H1 (cell line): ENCODE measurements at regions not wholly inside any gene's neighbourhood (a gene's known extent, or its start where the extent isn't known, plus 50 kb on each side); places are given as distances from the start of the nearest gene placed in this dataset.

Source experiments
- CTCF ChIA-PET: fragments of 300-600 bp; sonication (Branson Sonifier 250); formaldehyde crosslinking; loops from one replicate; lab custom pipeline; 2021; ENCODE audit not compliant: partially characterized antibody; lab: Charles Lee
- POLR2A ChIA-PET: fragments of 300-600 bp; sonication (Branson Sonifier 250); formaldehyde crosslinking; loops from one replicate; lab custom pipeline; 2021; ENCODE audit warnings: inconsistent platforms; ENCODE audit not compliant: partially characterized antibody; lab: Charles Lee
- DNase-seq, 2 experiments: peaks; one replicate each; pipeline versions ENCODE4 v3.0.0 to v3.0.0-alpha.2; 2010 to 2022; ENCODE audit warnings: low spot score in 2 of 2, low read depth in 1 of 2, mixed read lengths in 1 of 2
- FAIRE-seq: peaks from 2 replicates; lab custom pipeline; 2011; peaks lifted over from hg19 to GRCh38; lab: Jason Lieb, UNC
- H2AFZ ChIP-seq: 2 replicates; pipeline ENCODE4 v1.8.1; 2012; ENCODE audit warnings: low read length, inconsistent platforms
- H2AK5ac ChIP-seq: 2 replicates; pipeline ENCODE4 v1.6.1; 2013; ENCODE audit warnings: low read depth, low read length
- H2BK120ac ChIP-seq: replicated peaks from 2 replicates; pipeline ENCODE3; 2013; ENCODE audit warnings: low read depth, low read length, inconsistent platforms
- H2BK12ac ChIP-seq: 2 replicates; pipeline ENCODE4 v1.6.1; 2013; ENCODE audit warnings: low read depth, low read length
- H2BK15ac ChIP-seq: 2 replicates; pipeline ENCODE4 v1.6.1; 2013; ENCODE audit warnings: low read length
- H2BK20ac ChIP-seq: 2 replicates; pipeline ENCODE4 v1.6.1; 2013; ENCODE audit warnings: low read length
- H2BK5ac ChIP-seq: 2 replicates; pipeline ENCODE4 v1.6.1; 2013; ENCODE audit warnings: low read depth, low read length
- H3K14ac ChIP-seq: 2 replicates; pipeline ENCODE4 v1.6.1; 2013; ENCODE audit warnings: inconsistent platforms; ENCODE audit not compliant: insufficient read length
- H3K18ac ChIP-seq: 2 replicates; pipeline ENCODE4 v1.6.1; 2013; ENCODE audit warnings: low read length; ENCODE audit errors: extremely low read depth
- H3K23ac ChIP-seq: 2 replicates; pipeline ENCODE4 v1.6.1; 2013; ENCODE audit warnings: inconsistent platforms; ENCODE audit not compliant: insufficient read length
- H3K23me2 ChIP-seq: 2 replicates; pipeline ENCODE4 v1.6.1; 2013; ENCODE audit warnings: low read depth, low read length
- H3K27ac ChIP-seq: 2 replicates; pipeline ENCODE4 v1.6.1; 2011; ENCODE audit warnings: low read depth, low read length, inconsistent platforms
- H3K27me3 ChIP-seq, 4 experiments: replicated peaks in 1 of 4; 1 replicate in 1 of 4; 2 replicates in 3 of 4; pipeline versions ENCODE4 v1.6.1 to v1.8.1; 2011 to 2013; ENCODE audit warnings: low read length in 3 of 4, mild to moderate bottlenecking in 3 of 4, inconsistent platforms in 2 of 4, mixed read lengths in 2 of 4, moderate library complexity in 1 of 4; ENCODE audit not compliant: control insufficient read depth in 3 of 4, insufficient read depth in 3 of 4; ENCODE audit errors: extremely low read depth in 1 of 4
- H3K36me3 ChIP-seq, 4 experiments: 2 replicates each; pipeline versions ENCODE4 v1.6.1 to v1.8.1; 2011 to 2013; ENCODE audit warnings: mild to moderate bottlenecking in 4 of 4, low read length in 3 of 4, moderate library complexity in 2 of 4, control low read depth in 1 of 4, inconsistent platforms in 1 of 4; ENCODE audit not compliant: insufficient read depth in 4 of 4, control insufficient read depth in 2 of 4
- H3K4ac ChIP-seq: replicated peaks from 2 replicates; pipeline ENCODE3; 2013; ENCODE audit warnings: low read length, low read depth, mixed read lengths, inconsistent platforms; ENCODE audit not compliant: insufficient read length
- H3K4me1 ChIP-seq, 4 experiments: replicated peaks in 1 of 4; 1 replicate in 1 of 4; 2 replicates in 3 of 4; pipeline versions ENCODE4 v1.6.1 to v1.8.1; 2011 to 2013; ENCODE audit warnings: low read length in 3 of 4, inconsistent platforms in 2 of 4, mixed read lengths in 1 of 4; ENCODE audit not compliant: insufficient read depth in 4 of 4, control insufficient read depth in 3 of 4
- H3K4me2 ChIP-seq, 2 experiments: 2 replicates each; pipeline versions ENCODE4 v1.6.1 to v1.8.1; 2011 to 2013; ENCODE audit warnings: low read depth in 2 of 2, low read length in 2 of 2, control low read depth in 1 of 2, inconsistent platforms in 1 of 2, mild to moderate bottlenecking in 1 of 2; ENCODE audit not compliant: insufficient read depth in 1 of 2
- H3K4me3 ChIP-seq, 4 experiments: fragments of 200-600, 300-600 bp in 1 of 4; sonication (generic), shearing (Covaris generic), sonication (Bioruptor Twin) in 1 of 4; 2 replicates each; pipeline versions ENCODE4 v1.5.1 to v1.8.1; 2011 to 2016; ENCODE audit warnings: low read length in 4 of 4, low read depth in 3 of 4, control low read depth in 2 of 4, inconsistent platforms in 2 of 4, mild to moderate bottlenecking in 2 of 4, mixed read lengths in 1 of 4, moderate library complexity in 1 of 4; ENCODE audit not compliant: insufficient read depth in 2 of 4; ENCODE audit errors: extremely low read depth in 1 of 4
- H3K56ac ChIP-seq: replicated peaks from 2 replicates; pipeline ENCODE3; 2013; ENCODE audit warnings: low read depth, mild to moderate bottlenecking, mixed read lengths, low read length, inconsistent platforms; ENCODE audit not compliant: insufficient read length
- H3K79me1 ChIP-seq: 2 replicates; pipeline ENCODE4 v1.6.1; 2013; ENCODE audit warnings: low read depth, low read length, control low read depth
- H3K79me2 ChIP-seq, 2 experiments: 2 replicates each; pipeline versions ENCODE4 v1.6.1 to v1.8.1; 2012 to 2013; ENCODE audit warnings: low read length in 2 of 2, mild to moderate bottlenecking in 2 of 2, inconsistent platforms in 1 of 2; ENCODE audit not compliant: insufficient read depth in 2 of 2, control insufficient read depth in 1 of 2
- H3K9ac ChIP-seq, 4 experiments: replicated peaks in 1 of 4; 1 replicate in 1 of 4; 2 replicates in 3 of 4; pipeline versions ENCODE4 v1.6.1 to v1.8.1; 2011 to 2013; ENCODE audit warnings: low read depth in 3 of 4, low read length in 3 of 4, control low read depth in 2 of 4, mild to moderate bottlenecking in 2 of 4, moderate library complexity in 2 of 4, inconsistent platforms in 1 of 4; ENCODE audit errors: extremely low read depth in 1 of 4
- H3K9me3 ChIP-seq, 2 experiments: 2 replicates each; pipeline versions ENCODE4 v1.6.1 to v1.8.1; 2012 to 2013; ENCODE audit warnings: mild to moderate bottlenecking in 2 of 2, moderate library complexity in 2 of 2, control low read depth in 1 of 2, inconsistent platforms in 1 of 2, low read depth in 1 of 2, low read length in 1 of 2, mixed read lengths in 1 of 2; ENCODE audit not compliant: insufficient read depth in 2 of 2
- H4K20me1 ChIP-seq, 2 experiments: replicated peaks in 1 of 2; 2 replicates each; pipeline versions ENCODE3 to v1.8.1; 2011 to 2013; ENCODE audit warnings: inconsistent platforms in 2 of 2, low read length in 2 of 2, mild to moderate bottlenecking in 1 of 2; ENCODE audit not compliant: insufficient read depth in 2 of 2, control insufficient read depth in 1 of 2
- H4K5ac ChIP-seq: 2 replicates; pipeline ENCODE4 v1.6.1; 2013; ENCODE audit warnings: low read length, low read depth, mixed read lengths, inconsistent platforms; ENCODE audit not compliant: insufficient read length
- H4K8ac ChIP-seq: 2 replicates; pipeline ENCODE4 v1.8.0; 2013; ENCODE audit warnings: mild to moderate bottlenecking, moderate library complexity, low read length, inconsistent platforms; ENCODE audit not compliant: insufficient read depth; ENCODE audit errors: extremely low read depth
- H4K91ac ChIP-seq: replicated peaks from 2 replicates; pipeline ENCODE3; 2013; ENCODE audit warnings: low read length, mixed read lengths, inconsistent platforms; ENCODE audit not compliant: insufficient read length
- CHD1 ChIP-seq: IDR thresholded peaks from 2 replicates; pipeline ENCODE4 v1.6.1; 2012; ENCODE audit warnings: low read depth, low read length, improper control_type of control experiment
- HDAC6 ChIP-seq: IDR thresholded peaks from one replicate; pipeline ENCODE4 v1.7.1; 2012; ENCODE audit warnings: low read depth, mild to moderate bottlenecking, inconsistent platforms, low read length, moderate library complexity
- JUND ChIP-seq: IDR thresholded peaks from 2 replicates; pipeline ENCODE4 v1.6.1; 2011; ENCODE audit warnings: mild to moderate bottlenecking, improper control_type of control experiment, low read length
- MAFK ChIP-seq: IDR thresholded peaks from 2 replicates; pipeline ENCODE4 v1.6.1; 2012; ENCODE audit warnings: low read depth, mild to moderate bottlenecking, improper control_type of control experiment, low read length
- NANOG ChIP-seq: IDR thresholded peaks from 2 replicates; pipeline ENCODE4 v1.6.1; 2011; ENCODE audit warnings: low read length, low read depth, mild to moderate bottlenecking, inconsistent platforms; ENCODE audit not compliant: insufficient read depth, poor library complexity, severe bottlenecking
- SAP30 ChIP-seq: fragments of 300-600 bp; sonication (generic); IDR thresholded peaks from 2 replicates; pipeline ENCODE4 v1.7.1; 2012; ENCODE audit warnings: low read length, moderate library complexity, mild to moderate bottlenecking, inconsistent platforms; ENCODE audit not compliant: insufficient read depth, insufficient replicate concordance
- SP1 ChIP-seq: IDR thresholded peaks from 2 replicates; pipeline ENCODE4 v1.6.1; 2011; ENCODE audit warnings: low read depth, low read length
- SRF ChIP-seq: IDR thresholded peaks from 2 replicates; pipeline ENCODE4 v1.6.1; 2011; ENCODE audit warnings: mild to moderate bottlenecking, low read depth, low read length, moderate library complexity
- TEAD4 ChIP-seq: IDR thresholded peaks from 2 replicates; pipeline ENCODE4 v1.6.1; 2012; ENCODE audit warnings: low read depth, low read length, inconsistent platforms, mixed read lengths
- WGBS, 2 experiments: shearing (Covaris generic) in 1 of 2; methylation state at CpG; one replicate each; pipeline versions ENCODE4 v1.1.6 to v1.1.7; 2013 to 2015; ENCODE audit warnings: low lambda C conversion rate in 2 of 2, mixed read lengths in 2 of 2, inconsistent platforms in 1 of 2, low coverage in 1 of 2, missing lambda C conversion rate in 1 of 2; ENCODE audit not compliant: insufficient replicate concordance in 2 of 2, insufficient coverage in 1 of 2, insufficient read length in 1 of 2; ENCODE audit errors: extremely low coverage in 1 of 2, missing lambda C conversion rate in 1 of 2; 5-methylcytosine and 5-hydroxymethylcytosine counted together
- TF ChIP-seq, protein P1 (sequence below): IDR thresholded peaks from 2 replicates; pipeline ENCODE4 v1.6.1; 2011; ENCODE audit warnings: low read depth, mild to moderate bottlenecking, low read length; ENCODE audit not compliant: insufficient read depth

DNA sequence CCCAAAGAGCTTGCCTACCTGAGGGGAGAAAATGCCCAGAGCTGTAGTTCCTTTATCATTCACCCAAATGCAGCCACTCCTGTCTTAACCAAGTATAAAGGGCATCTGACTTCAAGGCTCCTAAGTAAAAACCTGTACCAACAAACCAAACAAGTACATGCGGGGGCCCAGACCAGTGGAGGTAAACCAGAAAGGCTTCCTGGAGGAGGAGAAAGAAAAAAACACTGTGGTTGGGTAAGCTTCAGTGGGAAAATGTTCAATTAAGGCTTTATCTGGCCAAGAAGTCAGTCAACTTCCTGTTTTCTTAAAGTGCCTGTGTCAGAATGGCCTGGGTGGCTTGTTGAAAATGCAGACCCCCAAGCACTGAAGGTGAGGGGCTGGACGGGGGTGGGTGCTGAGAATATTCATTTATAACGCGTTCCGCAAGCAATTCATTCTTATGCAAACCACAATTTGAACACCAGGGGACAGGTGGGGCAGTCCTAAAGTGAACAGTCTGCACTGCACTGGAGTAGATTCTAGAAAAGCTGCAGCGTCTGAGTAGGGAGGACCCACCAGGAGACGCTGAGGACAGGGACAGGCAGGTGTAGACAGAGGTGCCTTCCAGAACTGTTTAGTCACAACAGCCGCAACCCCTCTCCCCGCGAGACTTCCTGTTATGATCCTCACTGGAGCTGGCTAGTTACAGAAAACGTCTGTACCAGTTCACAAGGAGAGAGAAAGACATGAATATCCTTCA lies 467.1 kb downstream of the SOX9 start:
- Histone ChIP-seq H2BK12ac (no peak overlapping the region), H3K56ac (no peak overlapping the region), H3K4me3 (no peak overlapping the region), H2BK20ac (no peak overlapping the region), H3K36me3 (no peaks in the 10 kb centered on the region), H3K4me2 (no peak overlapping the region; a peak in 1 of 4 replicates), H2BK120ac (no peak overlapping the region), H3K27me3 (peaks cover 8 to 29% (median 22%) of the 10 kb centered on the region in 4 experiments), H2BK5ac (no peak overlapping the region), H2AFZ (no peak overlapping the region), H3K9ac (no peak overlapping the region), H3K4ac (peak overlapping the region; percentile 15), H4K91ac (no peak overlapping the region), H3K4me1 (peaks cover 9 to 22% (median 11%) of the 10 kb centered on the region in 4 experiments), H3K9me3 (no peaks in the 10 kb centered on the region; a peak in 1 of 4 replicates), H2AK5ac (no peak overlapping the region), H3K27ac (no peak overlapping the region), H2BK15ac (0 out of 2 replicates have a peak overlapping the region, but pooled peaks have one; percentile 14), H4K8ac (no peak overlapping the region), H3K79me1 (no peaks in the 10 kb centered on the region), H4K20me1 (peaks cover 0 to 3% of the 10 kb centered on the region in 2 experiments), H3K14ac (no peak overlapping the region), H4K5ac (no peak overlapping the region), H3K79me2 (no peaks in the 10 kb centered on the region), H3K23me2 (peaks cover 13% of the 10 kb centered on the region; the same call in 1 of the 2 replicates), H3K18ac (peak overlapping the region; percentile 19; the same call in 1 of the 2 replicates), H3K23ac (no peak overlapping the region)
- CTCF ChIA-PET: interaction anchor here (0.8 to 3.3 kb wide), 8 partner anchors 9 to 1411 kb away, joined by 3 to 17 read pairs (median 4); no protein-coding TSS in a partner anchor
- no peak for TF ChIP-seq TEAD4
- no peak for TF ChIP-seq NANOG
- TF ChIP-seq SAP30: no peak
- no peak for TF ChIP-seq SRF
- TF ChIP-seq CHD1: no peak
- TF ChIP-seq, protein P1, sequence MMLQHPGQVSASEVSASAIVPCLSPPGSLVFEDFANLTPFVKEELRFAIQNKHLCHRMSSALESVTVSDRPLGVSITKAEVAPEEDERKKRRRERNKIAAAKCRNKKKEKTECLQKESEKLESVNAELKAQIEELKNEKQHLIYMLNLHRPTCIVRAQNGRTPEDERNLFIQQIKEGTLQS: no peak
- TF ChIP-seq SP1: no peak
- TF ChIP-seq JUND: no peak
- no peak for TF ChIP-seq MAFK
- no peak for TF ChIP-seq HDAC6
- DNase-seq (no peak), FAIRE-seq (no peak)
- POLR2A ChIA-PET: interaction anchor here (1.0 to 2.1 kb wide), 4 partner anchors 12 to 41 kb away, joined by 3 to 5 read pairs (median 4); no protein-coding TSS in a partner anchor
- 68% methylated on average over 11 of the region's 11 CpGs; no CpG with 5 or more reads in 1 of the 2 experiments for WGBS, 2 experiments
